ENCODE measurements at regions not wholly inside any gene's neighbourhood (a gene's known extent, or its start where the extent isn't known, plus 50 kb on each side); places are given as distances from the start of the nearest gene placed in this dataset.

DNA sequence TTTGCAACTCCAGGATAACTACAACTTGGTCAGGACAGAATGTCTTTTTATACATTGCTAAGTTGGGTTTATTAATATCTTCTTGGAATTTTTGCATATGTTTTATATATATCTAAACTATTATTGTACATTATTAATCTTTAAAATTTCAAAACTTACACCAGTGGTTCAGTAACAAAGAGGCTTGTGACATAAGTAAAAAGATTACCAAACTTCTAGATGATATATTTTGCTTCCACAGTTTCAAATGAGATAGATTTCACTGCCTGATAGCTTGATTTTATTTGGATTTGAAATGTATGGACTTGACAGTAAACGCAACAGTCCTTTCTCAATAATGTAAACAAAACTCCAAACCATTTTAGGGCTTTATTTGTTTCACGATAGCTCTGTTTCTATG lies 701.2 kb upstream of the IGFBP3 start:
- no peak overlapping the region for H3K27ac ChIP-seq
- 67 to 79% methylated on average over 2 of the region's 2 CpGs for WGBS, 2 donors
- no peak for TF ChIP-seq POLR2A (IDR thresholded peaks at IDR 0.05)
- TF ChIP-seq, protein P1, sequence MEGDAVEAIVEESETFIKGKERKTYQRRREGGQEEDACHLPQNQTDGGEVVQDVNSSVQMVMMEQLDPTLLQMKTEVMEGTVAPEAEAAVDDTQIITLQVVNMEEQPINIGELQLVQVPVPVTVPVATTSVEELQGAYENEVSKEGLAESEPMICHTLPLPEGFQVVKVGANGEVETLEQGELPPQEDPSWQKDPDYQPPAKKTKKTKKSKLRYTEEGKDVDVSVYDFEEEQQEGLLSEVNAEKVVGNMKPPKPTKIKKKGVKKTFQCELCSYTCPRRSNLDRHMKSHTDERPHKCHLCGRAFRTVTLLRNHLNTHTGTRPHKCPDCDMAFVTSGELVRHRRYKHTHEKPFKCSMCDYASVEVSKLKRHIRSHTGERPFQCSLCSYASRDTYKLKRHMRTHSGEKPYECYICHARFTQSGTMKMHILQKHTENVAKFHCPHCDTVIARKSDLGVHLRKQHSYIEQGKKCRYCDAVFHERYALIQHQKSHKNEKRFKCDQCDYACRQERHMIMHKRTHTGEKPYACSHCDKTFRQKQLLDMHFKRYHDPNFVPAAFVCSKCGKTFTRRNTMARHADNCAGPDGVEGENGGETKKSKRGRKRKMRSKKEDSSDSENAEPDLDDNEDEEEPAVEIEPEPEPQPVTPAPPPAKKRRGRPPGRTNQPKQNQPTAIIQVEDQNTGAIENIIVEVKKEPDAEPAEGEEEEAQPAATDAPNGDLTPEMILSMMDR (IDR thresholded peaks at IDR 0.05), result no peak
- TF ChIP-seq EP300 (IDR thresholded peaks at IDR 0.05), result no peak

GRCh38 chr7:46619723-46620310 lies 698.7 kb upstream of the IGFBP3 start:
- Histone ChIP-seq H3K9me3 (no peaks in the 10 kb centered on the region), H3K27ac (no peak overlapping the region), H3K27me3 (no peaks in the 10 kb centered on the region), H3K4me1 (no peaks in the 10 kb centered on the region), H3K4me3 (no peak overlapping the region), H3K36me3 (no peaks in the 10 kb centered on the region)
- TF ChIP-seq EP300 (IDR thresholded peaks at IDR 0.05) (no peak), POLR2A (IDR thresholded peaks at IDR 0.05) (no peak)
- TF ChIP-seq, protein P1 (IDR thresholded peaks at IDR 0.05), result no peak
- DNase-seq (ENCODE audit: low spot score in 2 of 2), result no peak
- WGBS, 2 donors, result 71 to 83% methylated on average over 3 of the region's 3 CpGs

More for the DNA sequence above, 701.2 kb upstream of the IGFBP3 start:
- Histone ChIP-seq H3K27me3 (no peaks in the 10 kb centered on the region), H3K4me3 (no peak overlapping the region), H3K9me3 (no peaks in the 10 kb centered on the region), H3K4me1 (no peaks in the 10 kb centered on the region), H3K36me3 (no peaks in the 10 kb centered on the region)
- DNase-seq (ENCODE audit: low spot score in 2 of 2), result no peak

DNA sequence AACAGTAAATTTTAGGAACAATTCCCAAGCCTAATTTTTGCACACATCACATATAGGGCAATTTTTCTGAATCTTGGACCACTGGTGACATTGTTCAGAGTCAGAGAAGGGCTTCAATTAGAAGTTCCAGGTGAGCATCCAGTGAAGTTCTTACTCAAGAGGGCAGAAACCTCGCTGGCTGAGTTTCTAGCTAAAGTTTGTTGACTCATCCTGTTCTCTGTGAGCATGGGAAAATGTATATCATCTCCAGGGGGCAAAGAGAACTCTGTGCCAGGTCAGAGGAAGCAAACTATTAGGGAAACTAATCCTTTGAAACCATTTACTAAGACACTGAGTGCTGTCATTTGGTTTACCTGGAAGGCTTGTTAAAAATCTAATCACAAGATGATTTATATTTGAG lies 695.6 kb upstream of the IGFBP3 start:
- WGBS, 2 donors, result 65 to 70% methylated on average over 1 of the region's 1 CpG
- TF ChIP-seq POLR2A (IDR thresholded peaks at IDR 0.05) (no peak), EP300 (IDR thresholded peaks at IDR 0.05) (no peak)
- TF ChIP-seq, protein P1 (IDR thresholded peaks at IDR 0.05), result no peak
- no peak overlapping the region for H3K4me3 ChIP-seq
- H3K27me3 ChIP-seq, result no peaks in the 10 kb centered on the region
- H3K27ac ChIP-seq, result no peak overlapping the region
- no peaks in the 10 kb centered on the region for H3K36me3 ChIP-seq
- DNase-seq (ENCODE audit: low spot score in 2 of 2), result no peak
- H3K4me1 ChIP-seq, result no peaks in the 10 kb centered on the region
- no peaks in the 10 kb centered on the region for H3K9me3 ChIP-seq

GRCh38 chr7:46613551-46613950 lies 692.5 kb upstream of the IGFBP3 start:
- 62 to 71% methylated on average over 1 of the region's 1 CpG for WGBS, 2 donors
- Histone ChIP-seq H3K9me3 (no peaks in the 10 kb centered on the region), H3K4me1 (peaks cover 0 to 6% (median 0%) of the 10 kb centered on the region in 4 donors), H3K36me3 (no peaks in the 10 kb centered on the region), H3K4me3 (no peak overlapping the region), H3K27me3 (no peaks in the 10 kb centered on the region), H3K27ac (no peak overlapping the region)
- TF ChIP-seq EP300 (IDR thresholded peaks at IDR 0.05) (no peak), POLR2A (IDR thresholded peaks at IDR 0.05) (no peak)
- TF ChIP-seq, protein P1 (IDR thresholded peaks at IDR 0.05), result no peak
- no peak for DNase-seq (ENCODE audit: low spot score in 2 of 2)

DNA sequence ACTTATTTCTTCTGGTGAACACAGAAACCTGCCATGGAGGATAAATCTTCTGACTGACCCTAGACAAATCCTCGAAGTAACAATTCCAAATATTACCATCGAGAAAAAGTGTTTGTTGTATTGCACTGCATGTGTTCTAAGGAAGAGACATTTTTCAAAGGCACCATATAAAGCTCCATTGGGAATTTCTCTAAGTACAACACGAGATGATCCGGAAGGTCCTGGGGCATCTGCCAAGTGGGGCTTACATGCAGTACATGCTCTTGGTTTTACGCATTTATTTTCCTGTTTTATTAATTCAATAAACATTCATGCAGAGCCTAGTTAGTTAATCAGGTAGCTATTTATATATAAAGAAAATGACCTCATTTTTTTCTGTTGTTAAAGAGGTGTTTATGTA lies 692.0 kb upstream of the IGFBP3 start:
- peaks cover 0 to 6% (median 0%) of the 10 kb centered on the region in 4 donors for H3K4me1 ChIP-seq
- no peak overlapping the region for H3K4me3 ChIP-seq
- no peak for TF ChIP-seq POLR2A (IDR thresholded peaks at IDR 0.05)
- TF ChIP-seq EP300 (IDR thresholded peaks at IDR 0.05), result peak in 1 of 2 donors; percentile 26
- TF ChIP-seq, protein P1 (IDR thresholded peaks at IDR 0.05), result no peak
- 65 to 67% methylated on average over 5 of the region's 5 CpGs for WGBS, 2 donors
- H3K9me3 ChIP-seq, result no peaks in the 10 kb centered on the region
- no peaks in the 10 kb centered on the region for H3K36me3 ChIP-seq
- no peak for DNase-seq (ENCODE audit: low spot score in 2 of 2)
- no peak overlapping the region for H3K27ac ChIP-seq
- no peaks in the 10 kb centered on the region for H3K27me3 ChIP-seq
